K562 (cell line): ENCODE measurements at regions not wholly inside any gene's neighbourhood (a gene's known extent, or its start where the extent isn't known, plus 50 kb on each side); places are given as distances from the start of the nearest gene placed in this dataset.

ENCODE experiments used
- ATAC-seq: fragments of 200-7000 bp; cut with Tn5 transposase; 3 replicates; pipeline ENCODE4 v1.9.1; 2020; ENCODE audit warnings: moderate library complexity
- BruUV-seq: library from RNA; stranded (reverse); fragments of 400-500 nt; replicated peaks from 2 replicates; lab custom pipeline; 2021; lab: Mats Ljungman, UMichigan
- CTCF ChIA-PET: fragments of 300-600 bp; formaldehyde crosslinking; extraction: SDS; loops from one replicate; lab custom pipeline; 2021; ENCODE audit warnings: low intra/inter-chr PET ratio; lab: Yijun Ruan, JAX
- POLR2A ChIA-PET: fragments of 300-600, 350-650 bp; sonication (Branson Sonifier 250); formaldehyde crosslinking; extraction: SDS; loops from one replicate; lab custom pipeline; 2021; ENCODE audit warnings: antibody characterized with exemption, inconsistent platforms; lab: Yijun Ruan, JAX
- DNase-seq, 4 experiments: peaks; one replicate each; pipeline versions ENCODE4 v3.0.0 to v3.0.0-alpha.2; 2011 to 2018; ENCODE audit warnings: low spot score in 3 of 4, mixed read lengths in 3 of 4; ENCODE audit errors: extremely low read depth in 1 of 4
- FAIRE-seq: peaks from 2 replicates; lab custom pipeline; 2011; peaks lifted over from hg19 to GRCh38; lab: Jason Lieb, UNC
- H2AFZ ChIP-seq: 2 replicates; pipeline ENCODE4 v1.6.0; 2011; ENCODE audit warnings: low read depth, low read length, control low read depth, inconsistent platforms
- H3K27ac ChIP-seq: fragments of 200-600 bp; 3 replicates; pipeline ENCODE4 v1.8.0; 2011; ENCODE audit warnings: low read depth, mild to moderate bottlenecking, control low read depth, inconsistent platforms, low read length, moderate library complexity, mixed read lengths; ENCODE audit errors: extremely low read depth
- H3K27me3 ChIP-seq, 2 experiments: fragments of 300-600 bp in 1 of 2; 2 replicates in 1 of 2; 3 replicates in 1 of 2; pipeline versions ENCODE4 v1.6.0 to v1.8.0; 2011; ENCODE audit warnings: inconsistent platforms in 2 of 2, low read length in 2 of 2, mild to moderate bottlenecking in 1 of 2, mixed read lengths in 1 of 2, moderate library complexity in 1 of 2; ENCODE audit not compliant: control insufficient read depth in 2 of 2, insufficient read depth in 2 of 2
- H3K36me3 ChIP-seq: fragments of 300-600 bp; 3 replicates; pipeline ENCODE4 v1.8.0; 2011; ENCODE audit warnings: mild to moderate bottlenecking, low read length, inconsistent platforms; ENCODE audit not compliant: control insufficient read depth, insufficient read depth
- H3K4me1 ChIP-seq, 2 experiments: fragments of 200-600 bp in 1 of 2; replicated peaks in 1 of 2; 2 replicates in 1 of 2; 3 replicates in 1 of 2; pipeline versions ENCODE4 v1.5.1 to v1.8.0; 2011; ENCODE audit warnings: inconsistent platforms in 2 of 2, low read length in 2 of 2, mild to moderate bottlenecking in 1 of 2, mixed read lengths in 1 of 2, moderate library complexity in 1 of 2; ENCODE audit not compliant: control insufficient read depth in 2 of 2, insufficient read depth in 2 of 2
- H3K4me2 ChIP-seq: 2 replicates; pipeline ENCODE4 v1.6.1; 2011; ENCODE audit warnings: low read length, control low read depth, inconsistent platforms, mixed read lengths; ENCODE audit not compliant: insufficient read depth
- H3K4me3 ChIP-seq: fragments of 200-600 bp; sonication (generic), shearing (Covaris generic); 2 replicates; pipeline ENCODE4 v1.5.1; 2016; ENCODE audit warnings: control low read depth, inconsistent platforms
- H3K79me2 ChIP-seq: fragments of 200-600 bp; 3 replicates; pipeline ENCODE4 v1.8.0; 2011; ENCODE audit warnings: low read length, inconsistent platforms; ENCODE audit not compliant: control insufficient read depth, insufficient read depth
- H3K9ac ChIP-seq, 2 experiments: 2 replicates each; pipeline versions ENCODE4 v1.6.0 to v1.6.1; 2011; ENCODE audit warnings: low read depth in 2 of 2, low read length in 2 of 2, control low read depth in 1 of 2, inconsistent platforms in 1 of 2, mild to moderate bottlenecking in 1 of 2, mixed read lengths in 1 of 2; ENCODE audit not compliant: insufficient read depth in 1 of 2
- H3K9me1 ChIP-seq: one replicate; pipeline ENCODE4 v1.6.0; 2011; ENCODE audit warnings: inconsistent platforms, mild to moderate bottlenecking, low read length, moderate library complexity; ENCODE audit not compliant: control insufficient read depth, insufficient read depth
- H3K9me3 ChIP-seq: replicated peaks from 2 replicates; pipeline ENCODE4 v1.5.1; 2011; ENCODE audit warnings: low read depth, low read length, inconsistent platforms; ENCODE audit not compliant: control insufficient read depth, insufficient read depth
- H4K20me1 ChIP-seq: replicated peaks from 2 replicates; pipeline ENCODE4 v1.6.1; 2011; ENCODE audit warnings: low read length, inconsistent platforms, mixed read lengths; ENCODE audit not compliant: control insufficient read depth, insufficient read depth
- NFXL1 ChIP-seq: fragments of 450-650 bp; formaldehyde crosslinking; IDR thresholded peaks from 2 replicates; pipeline ENCODE4 v1.4.0; 2021; ENCODE audit warnings: mild to moderate bottlenecking
- ZNF133 ChIP-seq: fragments of 250-450 bp; sonication (Bioruptor Pico); IDR thresholded peaks from 2 replicates; pipeline ENCODE4 v1.4.0; 2020; ENCODE audit warnings: mild to moderate bottlenecking
- WGBS: fragments of 100-300 bp; shearing (Covaris generic); methylation state at CpG from one replicate; pipeline ENCODE4 v1.1.6; 2016; ENCODE audit warnings: low coverage, mixed read lengths; ENCODE audit not compliant: insufficient coverage; ENCODE audit errors: missing lambda C conversion rate; 5-methylcytosine and 5-hydroxymethylcytosine counted together
- in situ Hi-C: fragments of 300-500 bp; cut with MboI; formaldehyde crosslinking; loops from 4 replicates; pipeline ENCODE4 v1.15.0; 2018; ENCODE audit warnings: inconsistent platforms, mixed read lengths
- intact Hi-C: fragments of 100-400 bp; cut with micrococcal nuclease; formaldehyde crosslinking; loops from 2 replicates; pipeline ENCODE4 v1.14.2; 2022
- TF ChIP-seq, protein P1 (sequence below): fragments of 450-650 bp; IDR thresholded peaks from 2 replicates; pipeline ENCODE4 v1.6.1; 2017; ENCODE audit warnings: antibody characterized with exemption, mild to moderate bottlenecking
- TF ChIP-seq, protein P2 (sequence below): sonication (generic); formaldehyde crosslinking; IDR thresholded peaks from 2 replicates; pipeline ENCODE4 v1.8.0; 2023; ENCODE audit warnings: mild to moderate bottlenecking, missing genetic modification reagents

DNA sequence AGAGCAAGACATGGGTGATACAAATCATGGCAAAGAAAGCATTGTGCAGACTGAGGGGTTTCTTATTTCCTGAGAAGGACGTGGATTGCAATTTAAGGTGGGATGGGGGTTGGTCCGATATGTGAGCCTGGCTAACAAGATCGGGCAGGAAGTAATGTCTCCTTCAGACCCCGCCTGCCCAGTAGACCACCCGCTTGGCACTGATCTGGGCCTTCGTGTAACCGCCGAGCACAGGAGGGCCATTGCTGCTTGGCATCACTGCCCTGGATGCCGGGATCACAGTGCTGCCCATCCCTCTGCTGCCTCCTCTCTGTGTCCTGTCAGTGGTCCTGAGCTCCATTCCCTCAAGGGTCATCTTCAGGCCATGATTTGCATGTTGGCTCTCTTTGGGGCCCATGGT is 214.6 kb upstream of the ZNF32 start (continued):
- TF ChIP-seq, protein P1, sequence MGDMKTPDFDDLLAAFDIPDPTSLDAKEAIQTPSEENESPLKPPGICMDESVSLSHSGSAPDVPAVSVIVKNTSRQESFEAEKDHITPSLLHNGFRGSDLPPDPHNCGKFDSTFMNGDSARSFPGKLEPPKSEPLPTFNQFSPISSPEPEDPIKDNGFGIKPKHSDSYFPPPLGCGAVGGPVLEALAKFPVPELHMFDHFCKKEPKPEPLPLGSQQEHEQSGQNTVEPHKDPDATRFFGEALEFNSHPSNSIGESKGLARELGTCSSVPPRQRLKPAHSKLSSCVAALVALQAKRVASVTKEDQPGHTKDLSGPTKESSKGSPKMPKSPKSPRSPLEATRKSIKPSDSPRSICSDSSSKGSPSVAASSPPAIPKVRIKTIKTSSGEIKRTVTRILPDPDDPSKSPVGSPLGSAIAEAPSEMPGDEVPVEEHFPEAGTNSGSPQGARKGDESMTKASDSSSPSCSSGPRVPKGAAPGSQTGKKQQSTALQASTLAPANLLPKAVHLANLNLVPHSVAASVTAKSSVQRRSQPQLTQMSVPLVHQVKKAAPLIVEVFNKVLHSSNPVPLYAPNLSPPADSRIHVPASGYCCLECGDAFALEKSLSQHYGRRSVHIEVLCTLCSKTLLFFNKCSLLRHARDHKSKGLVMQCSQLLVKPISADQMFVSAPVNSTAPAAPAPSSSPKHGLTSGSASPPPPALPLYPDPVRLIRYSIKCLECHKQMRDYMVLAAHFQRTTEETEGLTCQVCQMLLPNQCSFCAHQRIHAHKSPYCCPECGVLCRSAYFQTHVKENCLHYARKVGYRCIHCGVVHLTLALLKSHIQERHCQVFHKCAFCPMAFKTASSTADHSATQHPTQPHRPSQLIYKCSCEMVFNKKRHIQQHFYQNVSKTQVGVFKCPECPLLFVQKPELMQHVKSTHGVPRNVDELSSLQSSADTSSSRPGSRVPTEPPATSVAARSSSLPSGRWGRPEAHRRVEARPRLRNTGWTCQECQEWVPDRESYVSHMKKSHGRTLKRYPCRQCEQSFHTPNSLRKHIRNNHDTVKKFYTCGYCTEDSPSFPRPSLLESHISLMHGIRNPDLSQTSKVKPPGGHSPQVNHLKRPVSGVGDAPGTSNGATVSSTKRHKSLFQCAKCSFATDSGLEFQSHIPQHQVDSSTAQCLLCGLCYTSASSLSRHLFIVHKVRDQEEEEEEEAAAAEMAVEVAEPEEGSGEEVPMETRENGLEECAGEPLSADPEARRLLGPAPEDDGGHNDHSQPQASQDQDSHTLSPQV = no peak
- no peak for TF ChIP-seq NFXL1 (CRISPR knock-in tag)

DNA sequence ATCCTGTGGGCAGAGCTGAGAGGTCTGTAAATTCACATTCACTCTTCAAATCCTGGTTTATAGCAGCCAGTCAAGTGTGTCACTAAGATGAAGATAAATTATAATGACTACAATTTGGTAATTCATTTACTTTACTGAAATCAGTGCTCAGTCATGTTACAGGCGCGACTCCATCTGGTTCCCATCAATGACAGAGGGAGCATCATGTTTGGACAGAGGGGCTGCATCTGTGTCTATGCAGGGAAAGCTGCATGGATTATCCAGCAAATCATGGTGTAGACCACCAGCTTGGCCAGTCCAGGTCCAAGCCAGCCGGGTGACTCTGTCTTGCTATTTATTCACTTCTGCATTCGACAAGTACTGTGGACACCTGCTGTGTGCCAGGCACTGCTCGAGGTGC is 214.1 kb upstream of the ZNF32 start:
- no peak overlapping the region for H3K4me3 ChIP-seq
- H3K9ac ChIP-seq = no peak overlapping the region
- H3K4me2 ChIP-seq = no peak overlapping the region
- in situ Hi-C loops (no loop called here), intact Hi-C loops (no loop called here)
- H3K79me2 ChIP-seq = no peaks in the 10 kb centered on the region
- H3K9me3 ChIP-seq = no peaks in the 10 kb centered on the region
- H3K36me3 ChIP-seq = no peaks in the 10 kb centered on the region
- H3K9me1 ChIP-seq = no peaks in the 10 kb centered on the region
- FAIRE-seq (no peak), ATAC-seq (no peak), DNase-seq (no peak)
- CTCF ChIA-PET = no interaction called here
- peaks cover 4 to 27% of the 10 kb centered on the region in 2 experiments; a peak in 3 of 5 replicates for H3K27me3 ChIP-seq
- H3K4me1 ChIP-seq = no peaks in the 10 kb centered on the region
- H4K20me1 ChIP-seq = 0 out of 2 replicates have a peak, but pooled peaks cover 4% of the 10 kb centered on the region
- 0% methylated on average over 5 of the region's 5 CpGs for WGBS
- TF ChIP-seq, protein P2, sequence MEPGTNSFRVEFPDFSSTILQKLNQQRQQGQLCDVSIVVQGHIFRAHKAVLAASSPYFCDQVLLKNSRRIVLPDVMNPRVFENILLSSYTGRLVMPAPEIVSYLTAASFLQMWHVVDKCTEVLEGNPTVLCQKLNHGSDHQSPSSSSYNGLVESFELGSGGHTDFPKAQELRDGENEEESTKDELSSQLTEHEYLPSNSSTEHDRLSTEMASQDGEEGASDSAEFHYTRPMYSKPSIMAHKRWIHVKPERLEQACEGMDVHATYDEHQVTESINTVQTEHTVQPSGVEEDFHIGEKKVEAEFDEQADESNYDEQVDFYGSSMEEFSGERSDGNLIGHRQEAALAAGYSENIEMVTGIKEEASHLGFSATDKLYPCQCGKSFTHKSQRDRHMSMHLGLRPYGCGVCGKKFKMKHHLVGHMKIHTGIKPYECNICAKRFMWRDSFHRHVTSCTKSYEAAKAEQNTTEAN = no peak
- no peak for TF ChIP-seq ZNF133 (CRISPR knock-in tag)
- BruUV-seq = no TSS peak
- POLR2A ChIA-PET = interaction anchor here (1.1 kb wide), 1 partner anchor 9 kb away, joined by 5 read pairs; no protein-coding TSS in a partner anchor
- H2AFZ ChIP-seq = no peak overlapping the region
- H3K27ac ChIP-seq = no peak overlapping the region
